HG03571 (cell line): ENCODE measurements at regions not wholly inside any gene's neighbourhood (a gene's known extent, or its start where the extent isn't known, plus 50 kb on each side); places are given as distances from the start of the nearest gene placed in this dataset.
"Not testable (repeated sequence)": the region's sequence is repeated elsewhere in the genome, so short reads cannot be mapped to it uniquely, and the experiment has no call there.

ENCODE experiments used
- ATAC-seq: cut with Tn5 transposase; IDR thresholded peaks from one replicate; pipeline ENCODE4 v1.9.1; 2021; ENCODE audit not compliant: unreplicated experiment

GRCh38 chr7:49100908-49101740 lies 176.8 kb downstream of the CDC14C start:
- ATAC-seq, result not testable (repeated sequence)

GRCh38 chr7:49102411-49102810 lies 178.1 kb downstream of the CDC14C start:
- ATAC-seq, result no peak

GRCh38 chr7:49111706-49112105 lies 187.4 kb downstream of the CDC14C start:
- ATAC-seq, result no peak

DNA sequence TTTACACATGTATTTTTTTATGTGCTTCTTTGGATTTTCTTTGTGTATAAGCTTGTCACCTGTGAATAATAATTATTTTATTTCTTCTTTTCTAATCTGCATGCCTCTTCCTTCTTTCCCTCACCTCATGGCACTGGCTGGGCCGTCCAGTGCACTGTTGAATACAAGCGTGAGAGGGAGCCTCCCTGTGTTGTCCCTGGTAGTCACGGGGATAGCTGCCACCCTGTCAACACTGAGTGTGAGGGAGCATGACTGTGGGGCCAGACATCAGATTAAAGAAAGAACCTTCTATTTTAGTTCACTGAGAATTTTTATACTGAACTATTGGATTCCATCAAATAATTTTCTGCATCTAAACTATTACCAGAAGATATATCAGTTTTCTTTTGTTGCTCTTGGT lies 187.9 kb downstream of the CDC14C start:
- no peak for ATAC-seq

DNA sequence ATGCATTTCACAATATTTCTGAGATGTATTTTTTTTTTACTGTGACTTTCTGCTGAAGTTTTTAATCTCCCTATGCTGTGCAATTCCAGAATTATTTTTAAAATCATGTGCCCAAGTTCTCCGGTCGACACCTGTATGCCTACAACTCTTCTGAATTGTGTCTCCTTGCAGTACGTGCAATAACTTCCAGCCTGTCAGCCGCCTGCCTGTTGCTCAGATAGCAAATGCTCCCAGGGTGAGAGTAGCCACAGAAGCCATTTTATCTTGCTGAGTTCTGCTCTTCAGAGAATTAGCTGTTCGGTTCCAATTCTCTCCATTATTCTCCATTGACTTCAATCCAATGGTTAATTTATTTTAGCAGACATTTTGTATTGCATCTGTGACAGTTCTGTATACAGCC lies 188.3 kb downstream of the CDC14C start:
- ATAC-seq, result no peak

GRCh38 chr7:49119706-49120105 lies 195.4 kb downstream of the CDC14C start:
- ATAC-seq, result no peak

GRCh38 chr7:49125246-49125645 lies 200.9 kb downstream of the CDC14C start:
- no peak for ATAC-seq

- ATAC-seq, result no peak
Observed at GRCh38 chr7:49127359-49127913, 203.1 kb downstream of the CDC14C start.

DNA sequence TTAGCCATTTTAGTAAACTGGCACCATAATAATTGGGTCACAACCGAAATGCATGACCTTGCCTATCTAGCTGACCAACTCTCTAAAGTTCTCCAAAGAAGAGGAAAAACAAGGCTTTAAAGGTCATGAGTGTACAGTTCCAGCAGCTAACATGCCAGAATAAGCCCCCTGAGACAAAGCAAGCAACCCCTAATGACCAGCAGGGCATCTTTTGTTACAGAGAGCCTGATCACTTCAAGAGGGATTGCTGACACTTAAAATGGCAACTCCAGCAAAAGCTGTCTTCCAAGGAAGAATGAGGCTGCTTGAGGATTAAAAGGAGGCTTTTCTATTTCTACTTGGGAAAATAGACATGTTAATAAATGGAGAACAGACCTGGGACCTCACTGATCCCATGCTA lies 213.6 kb downstream of the CDC14C start:
- ATAC-seq, result no peak

DNA sequence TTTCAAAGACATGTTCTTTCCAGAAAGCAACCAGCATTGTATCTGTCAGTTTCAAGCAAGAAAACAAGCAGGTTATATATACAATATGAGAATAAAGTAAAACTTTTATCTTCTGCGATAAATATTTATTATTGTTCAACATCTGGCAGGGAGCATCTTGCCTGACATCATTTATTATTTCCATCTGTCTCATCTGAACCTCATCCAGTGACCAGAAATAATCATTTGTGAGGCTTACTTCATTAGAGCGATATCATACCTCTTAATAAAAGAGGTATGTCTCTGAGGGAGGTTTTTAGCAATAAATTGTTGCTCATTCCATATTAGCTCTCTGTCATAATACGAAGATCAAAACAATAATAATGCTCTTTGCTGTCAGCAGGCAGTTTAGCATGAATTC lies 226.1 kb downstream of the CDC14C start:
- ATAC-seq, result no peak

GRCh38 chr7:49151146-49151545 lies 226.8 kb downstream of the CDC14C start:
- no peak for ATAC-seq

DNA sequence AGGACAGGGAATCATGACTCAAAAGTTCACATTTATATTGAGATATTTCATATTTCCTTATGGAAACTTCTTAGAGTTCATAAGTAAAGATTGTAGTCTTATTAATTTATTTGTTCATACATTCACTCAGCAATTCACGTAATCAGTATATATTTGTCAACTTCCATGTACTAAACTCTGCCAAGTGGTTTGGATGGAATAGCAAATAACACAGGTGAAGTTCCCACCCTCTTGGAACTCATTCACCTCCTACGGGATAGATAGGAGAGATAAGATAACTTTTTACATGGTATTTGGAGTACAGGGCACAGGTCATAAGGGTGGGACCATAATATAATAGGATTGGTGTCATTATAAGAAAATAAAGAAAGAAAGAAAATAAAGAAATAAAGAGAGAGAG lies 234.0 kb downstream of the CDC14C start:
- ATAC-seq, result no peak

- no peak for ATAC-seq
Observed at GRCh38 chr7:49159536-49159935, 235.2 kb downstream of the CDC14C start.

DNA sequence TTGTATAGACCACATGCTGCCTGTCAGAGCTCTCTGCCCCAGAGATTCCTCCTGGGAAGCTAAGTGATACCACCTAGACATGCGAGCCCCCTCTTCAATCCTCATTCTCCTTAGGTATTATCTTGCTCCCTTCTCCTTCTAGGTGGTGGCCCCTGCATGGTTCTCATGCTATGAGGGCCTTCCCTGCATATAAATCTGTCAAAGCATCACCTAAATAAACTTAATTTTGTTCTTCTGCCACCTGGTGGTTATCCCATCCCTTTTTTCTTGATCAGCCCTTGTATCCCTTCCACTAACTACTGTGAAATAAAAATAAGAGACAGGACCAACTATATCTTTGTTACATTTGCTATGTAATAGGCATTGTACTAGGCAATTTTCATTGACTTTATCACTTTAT lies 242.1 kb downstream of the CDC14C start:
- ATAC-seq, result no peak

DNA sequence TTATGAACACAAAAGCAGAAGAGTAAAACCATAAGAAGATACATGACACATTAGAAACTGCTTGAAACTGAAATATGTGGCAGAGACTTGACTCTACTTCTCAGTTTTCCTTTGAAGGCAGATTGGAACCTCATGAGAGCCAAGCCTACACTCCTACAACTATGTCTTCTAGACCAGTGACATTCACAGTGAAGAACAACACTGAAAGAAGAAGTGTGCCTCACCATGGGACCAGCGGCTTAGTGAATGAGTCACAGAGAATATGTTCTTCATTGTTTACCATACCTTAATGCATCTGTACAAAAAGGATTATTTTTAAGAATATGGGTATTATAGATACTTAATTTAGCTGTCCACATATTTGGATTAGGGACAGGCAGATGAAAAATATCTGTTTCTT lies 248.3 kb downstream of the CDC14C start:
- ATAC-seq, result no peak

DNA sequence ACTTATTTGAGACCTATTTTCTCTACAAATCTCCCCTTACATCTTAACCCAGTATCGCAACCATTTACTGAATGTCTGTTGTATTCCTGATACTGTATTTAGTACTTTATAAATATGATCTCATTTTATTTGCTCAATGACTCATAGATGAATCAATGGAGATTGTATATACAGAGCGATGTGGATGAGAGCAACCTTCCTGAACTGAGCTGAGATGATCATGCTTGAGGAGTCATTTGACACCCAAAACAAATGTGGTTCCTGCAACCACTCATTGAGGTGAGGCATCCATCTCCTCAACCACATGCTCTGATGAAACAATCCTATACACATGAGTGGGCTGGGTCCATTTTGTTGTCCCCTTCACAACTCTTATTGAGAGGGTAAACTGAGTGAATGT lies 250.0 kb downstream of the CDC14C start:
- no peak for ATAC-seq

DNA sequence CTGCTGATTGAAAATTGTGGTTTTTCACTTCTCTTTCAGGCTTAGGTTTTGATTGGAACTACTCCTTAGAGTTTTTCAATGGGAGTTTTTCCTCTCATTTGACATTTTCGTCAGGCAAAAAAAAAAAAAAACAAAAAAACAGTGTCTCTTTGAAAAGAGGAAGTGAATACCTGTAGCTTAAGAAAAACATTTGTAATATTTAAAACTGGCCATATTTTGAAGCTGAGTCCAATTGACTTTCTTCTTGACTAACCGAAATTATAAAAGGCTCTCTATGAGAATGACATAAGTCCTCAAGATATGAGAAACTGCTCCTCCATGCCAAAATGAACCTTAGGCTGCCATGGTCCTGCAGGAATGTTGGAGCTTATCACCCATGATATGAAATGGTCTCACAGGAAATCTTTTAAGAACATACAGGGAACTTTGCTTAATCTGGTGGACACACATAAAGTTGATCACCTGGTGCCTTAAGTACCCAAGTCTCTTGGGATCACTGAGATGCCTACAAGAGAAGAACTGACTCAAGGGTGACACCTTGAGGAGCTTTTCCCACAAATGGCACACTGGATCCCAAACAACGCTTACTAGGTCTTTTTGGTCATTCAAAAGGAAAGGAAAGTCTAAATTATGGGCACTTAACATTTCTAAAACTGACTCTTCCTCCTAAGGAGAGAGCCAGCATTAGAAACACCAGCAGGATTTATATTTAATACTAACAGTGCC lies 263.4 kb downstream of the CDC14C start:
- no peak for ATAC-seq

DNA sequence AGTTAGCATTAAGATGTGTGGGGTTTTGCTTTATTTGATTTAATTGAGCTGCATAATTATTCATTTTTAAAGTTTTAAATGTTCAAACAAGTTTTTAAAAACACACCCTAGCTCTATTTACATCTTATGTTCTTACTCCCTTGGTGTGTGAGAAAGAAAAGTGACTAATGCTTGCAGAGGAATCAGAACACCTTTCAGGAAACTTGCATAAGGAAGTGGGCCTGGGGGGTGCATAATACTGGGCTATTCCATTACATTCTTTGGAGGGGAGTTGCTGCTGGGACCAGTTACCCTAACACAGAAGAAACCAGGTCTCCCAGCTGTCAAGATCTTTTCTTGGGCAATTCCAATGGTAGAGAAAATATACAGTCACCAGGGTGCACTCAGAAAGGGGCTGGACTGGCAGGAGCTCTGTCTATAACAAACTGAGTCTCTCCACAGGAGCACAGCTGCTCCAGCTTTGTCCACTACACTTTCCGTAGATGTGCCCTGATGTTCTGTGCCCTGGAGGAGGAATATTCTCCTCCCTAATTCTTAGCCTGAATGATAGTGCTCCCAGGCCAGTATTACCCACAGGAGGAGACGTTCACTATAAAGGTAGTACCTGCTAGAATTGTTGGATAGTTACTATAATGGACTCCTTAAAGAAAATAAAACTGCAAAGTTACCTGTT lies 304.2 kb downstream of the CDC14C start:
- no peak for ATAC-seq

- ATAC-seq, result no peak
Observed at GRCh38 chr7:49229246-49229645, 304.9 kb downstream of the CDC14C start.

DNA sequence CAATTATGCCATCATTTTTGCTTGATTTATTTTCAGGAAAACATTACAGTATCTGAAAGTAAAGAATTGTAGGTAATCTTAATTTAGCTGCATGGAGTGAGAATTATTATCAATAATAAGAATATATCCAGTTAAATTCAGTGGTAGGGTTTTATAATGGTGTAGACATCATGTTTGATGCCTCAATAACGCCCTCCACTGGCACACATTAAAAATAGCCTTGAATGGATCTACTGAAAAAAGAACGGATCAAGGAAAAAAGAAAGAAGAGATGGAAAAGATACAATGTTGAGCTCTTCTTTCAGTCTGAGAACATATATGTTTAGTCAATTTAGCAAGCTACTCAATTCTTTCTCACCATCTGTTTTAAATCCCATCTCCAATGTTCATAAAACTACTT lies 319.2 kb downstream of the CDC14C start:
- no peak for ATAC-seq

DNA sequence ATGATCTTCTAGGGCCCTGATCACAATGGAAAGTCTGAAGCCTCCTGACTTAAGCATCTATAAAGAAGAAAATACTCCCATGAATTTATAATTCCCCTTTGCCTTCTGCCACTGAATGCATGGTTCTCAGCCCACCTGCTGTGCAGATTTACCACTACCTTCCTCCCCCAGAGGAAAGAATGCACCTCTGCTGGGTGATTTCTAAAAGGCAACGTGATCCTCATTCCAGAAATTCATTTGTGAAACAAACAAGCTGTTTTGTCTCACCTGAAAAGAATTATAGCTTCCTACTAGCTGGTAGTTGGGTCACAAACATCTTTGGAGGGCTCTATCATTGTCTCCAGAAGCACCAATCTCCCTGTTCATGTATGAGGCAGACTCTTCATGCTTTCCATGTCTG lies 320.2 kb downstream of the CDC14C start:
- ATAC-seq, result no peak

- ATAC-seq, result no peak
Observed at GRCh38 chr7:49245062-49245461, 320.7 kb downstream of the CDC14C start.
